Endothelial cell of umbilical vein (primary cell): ENCODE measurements at regions not wholly inside any gene's neighbourhood (a gene's known extent, or its start where the extent isn't known, plus 50 kb on each side); places are given as distances from the start of the nearest gene placed in this dataset.

Experiments
- BruUV-seq: library from RNA; stranded (reverse); fragments of 400-500 nt; replicated peaks from 2 replicates; lab custom pipeline; 2021; lab: Mats Ljungman, UMichigan
- CTCF ChIA-PET: fragments of 300-600, 350-600 bp; sonication (Branson Sonifier 250); formaldehyde crosslinking; loops from one replicate; lab custom pipeline; 2021; ENCODE audit warnings: antibody characterized with exemption, inconsistent platforms; lab: Charles Lee
- POLR2A ChIA-PET: fragments of 300-600, 350-600 bp; sonication (Branson Sonifier 250); formaldehyde crosslinking; loops from one replicate; lab custom pipeline; 2021; ENCODE audit warnings: antibody characterized with exemption, inconsistent platforms; lab: Charles Lee
- DNase-seq: peaks from one replicate; pipeline ENCODE4 v3.0.0-alpha.2; 2011; ENCODE audit warnings: low read depth, low spot score
- FAIRE-seq: peaks from 2 replicates; lab custom pipeline; 2011; peaks lifted over from hg19 to GRCh38; lab: Jason Lieb, UNC
- H2AFZ ChIP-seq: 2 replicates; pipeline ENCODE4 v1.6.0; 2012; ENCODE audit warnings: low read depth, low read length, control low read depth, inconsistent platforms
- H3K27ac ChIP-seq: 2 replicates; pipeline ENCODE4 v1.5.1; 2011; ENCODE audit warnings: low read depth, mild to moderate bottlenecking, control low read depth, low read length, moderate library complexity; ENCODE audit not compliant: insufficient read depth
- H3K27me3 ChIP-seq, 2 experiments: 2 replicates each; pipeline versions ENCODE4 v1.6.0 to v1.6.1; 2011; ENCODE audit warnings: low read length in 2 of 2, mixed read lengths in 1 of 2; ENCODE audit not compliant: control insufficient read depth in 2 of 2, insufficient read depth in 2 of 2
- H3K36me3 ChIP-seq, 2 experiments: 2 replicates in 1 of 2; 3 replicates in 1 of 2; pipeline ENCODE4 v1.5.1; 2011; ENCODE audit warnings: low read length in 2 of 2, mild to moderate bottlenecking in 1 of 2, moderate library complexity in 1 of 2; ENCODE audit not compliant: control insufficient read depth in 2 of 2, insufficient read depth in 2 of 2; ENCODE audit errors: extremely low read depth in 1 of 2
- H3K4me1 ChIP-seq: 3 replicates; pipeline ENCODE4 v1.5.1; 2011; ENCODE audit warnings: mild to moderate bottlenecking, low read length; ENCODE audit not compliant: control insufficient read depth, insufficient read depth; ENCODE audit errors: extremely low read depth
- H3K4me2 ChIP-seq: 2 replicates; pipeline ENCODE4 v1.6.1; 2011; ENCODE audit warnings: low read length, control low read depth, mixed read lengths; ENCODE audit not compliant: insufficient read depth
- H3K4me3 ChIP-seq, 3 experiments: fragments of 200-600 bp in 1 of 3; sonication (generic), shearing (Covaris generic) in 1 of 3; replicated peaks in 1 of 3; 2 replicates each; pipeline ENCODE4 v1.5.1; 2011 to 2016; ENCODE audit warnings: control low read depth in 3 of 3, low read length in 3 of 3, mild to moderate bottlenecking in 2 of 3, inconsistent platforms in 1 of 3, low read depth in 1 of 3, moderate library complexity in 1 of 3; ENCODE audit not compliant: insufficient read depth in 1 of 3
- H3K79me2 ChIP-seq: 2 replicates; pipeline ENCODE4 v1.6.0; 2012; ENCODE audit warnings: low read length, inconsistent platforms; ENCODE audit not compliant: control insufficient read depth, insufficient read depth
- H3K9ac ChIP-seq: replicated peaks from 2 replicates; pipeline ENCODE3; 2011; ENCODE audit warnings: low read length, control low read depth; ENCODE audit not compliant: insufficient read depth; ENCODE audit errors: extremely low read depth
- H3K9me1 ChIP-seq: replicated peaks from 3 replicates; pipeline ENCODE4 v1.6.0; 2011; ENCODE audit warnings: mild to moderate bottlenecking, low read length; ENCODE audit not compliant: control insufficient read depth, insufficient read depth; ENCODE audit errors: extremely low read depth
- H3K9me3 ChIP-seq: replicated peaks from 2 replicates; pipeline ENCODE4 v1.5.1; 2012; ENCODE audit warnings: low read length, inconsistent platforms; ENCODE audit not compliant: control insufficient read depth, insufficient read depth
- H4K20me1 ChIP-seq: replicated peaks from 2 replicates; pipeline ENCODE3; 2011; ENCODE audit warnings: mild to moderate bottlenecking, low read length; ENCODE audit not compliant: control insufficient read depth, insufficient read depth; ENCODE audit errors: extremely low read depth
- CTCF ChIP-seq, 2 donors: IDR thresholded peaks; 1 replicate in 1 of 2; 2 replicates in 1 of 2; pipeline ENCODE4 v1.5.1; 2011; ENCODE audit warnings: low read length in 2 of 2, mild to moderate bottlenecking in 2 of 2, moderate library complexity in 2 of 2, control low read depth in 1 of 2, inconsistent platforms in 1 of 2, low read depth in 1 of 2; ENCODE audit not compliant: insufficient read depth in 1 of 2; ENCODE audit errors: extremely low read depth in 1 of 2
- EZH2 ChIP-seq: IDR thresholded peaks from 2 replicates; pipeline ENCODE4 v1.6.1; 2012; ENCODE audit warnings: borderline replicate concordance, low read depth, mild to moderate bottlenecking, moderate library complexity, low read length, inconsistent platforms; ENCODE audit not compliant: severe bottlenecking
- FOS ChIP-seq: IDR thresholded peaks from 2 replicates; pipeline ENCODE4 v1.6.1; 2011; ENCODE audit warnings: mild to moderate bottlenecking, low read length, moderate library complexity, borderline replicate concordance; ENCODE audit not compliant: insufficient read depth
- GATA2 ChIP-seq: IDR thresholded peaks from 2 replicates; pipeline ENCODE4 v1.7.0; 2011; ENCODE audit warnings: low read depth, mild to moderate bottlenecking, moderate library complexity, mixed read lengths, low read length; ENCODE audit not compliant: insufficient read length, insufficient read depth
- JUN ChIP-seq: IDR thresholded peaks from 2 replicates; pipeline ENCODE4 v1.6.1; 2011; ENCODE audit warnings: borderline replicate concordance, low read depth; ENCODE audit not compliant: insufficient read length, insufficient read depth
- MYC ChIP-seq: IDR thresholded peaks from one replicate; pipeline ENCODE4 v1.6.1; 2011; ENCODE audit warnings: mild to moderate bottlenecking, low read depth, low read length
- POLR2A ChIP-seq: IDR thresholded peaks from 2 replicates; pipeline ENCODE4 v1.6.1; 2012; ENCODE audit warnings: low read depth, mild to moderate bottlenecking, control low read depth, low read length
- POLR2AphosphoS5 ChIP-seq: IDR thresholded peaks from 2 replicates; pipeline ENCODE4 v1.6.1; 2012; ENCODE audit warnings: low read depth, mild to moderate bottlenecking, control low read depth, low read length, moderate library complexity; ENCODE audit not compliant: insufficient read depth
- dilution Hi-C: fragments of 300-500 bp; cut with MboI; formaldehyde crosslinking; loops from one replicate; pipeline ENCODE4 v1.15.0; 2019; ENCODE audit warnings: low sequenced_read_pairs; ENCODE audit not compliant: extremely low pct_ligation_motif_present
- intact Hi-C: fragments of 100-400 bp; cut with micrococcal nuclease; formaldehyde crosslinking; loops from one replicate; pipeline ENCODE4 v1.10.0; 2022
- TF ChIP-seq, protein P1 (sequence below): IDR thresholded peaks from 2 replicates; pipeline ENCODE4 v1.6.1; 2011; ENCODE audit not compliant: insufficient read depth, insufficient read length

GRCh38 chr1:168419736-168420135 is 124.1 kb downstream of the XCL2 start:
- Histone ChIP-seq H3K9me3 (no peaks in the 10 kb centered on the region), H3K27ac (no peak overlapping the region), H3K4me3 (no peak overlapping the region), H3K36me3 (no peaks in the 10 kb centered on the region), H2AFZ (no peak overlapping the region), H3K9me1 (no peaks in the 10 kb centered on the region), H3K79me2 (no peaks in the 10 kb centered on the region), H3K4me2 (no peak overlapping the region), H4K20me1 (no peaks in the 10 kb centered on the region), H3K27me3 (no peaks in the 10 kb centered on the region), H3K9ac (no peak overlapping the region), H3K4me1 (no peaks in the 10 kb centered on the region)
- TF ChIP-seq JUN = no peak
- TF ChIP-seq EZH2 = no peak
- TF ChIP-seq FOS = no peak
- TF ChIP-seq GATA2 = no peak
- no peak for TF ChIP-seq CTCF (IDR thresholded peaks at IDR 0.05; ENCODE audit: extremely low read depth in 1 of 2, insufficient read depth in 1 of 2, low read depth in 1 of 2, low read length in 2 of 2)
- no peak for TF ChIP-seq POLR2AphosphoS5
- no peak for TF ChIP-seq POLR2A
- TF ChIP-seq, protein P1, sequence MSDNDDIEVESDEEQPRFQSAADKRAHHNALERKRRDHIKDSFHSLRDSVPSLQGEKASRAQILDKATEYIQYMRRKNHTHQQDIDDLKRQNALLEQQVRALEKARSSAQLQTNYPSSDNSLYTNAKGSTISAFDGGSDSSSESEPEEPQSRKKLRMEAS = no peak
- no peak for TF ChIP-seq MYC
- ChIA-PET POLR2A (no interaction called here), CTCF (no interaction called here)
- no peak for FAIRE-seq
- intact Hi-C loops (no loop called here), dilution Hi-C loops (no loop called here)
- DNase-seq = no peak
- no TSS peak for BruUV-seq
